ENCODE measurements at regions not wholly inside any gene's neighbourhood (a gene's known extent, or its start where the extent isn't known, plus 50 kb on each side); places are given as distances from the start of the nearest gene placed in this dataset.

- peak overlapping the region; percentile 64 for H3K27ac Mint-ChIP-seq
- no peaks in the 10 kb centered on the region for H3K36me3 Mint-ChIP-seq
- POLR2A ChIA-PET: interaction anchor here (0.6 to 1.7 kb wide), 10 partner anchors 29 to 243 kb away, joined by 3 to 9 read pairs (median 4); no protein-coding TSS in a partner anchor
- no peak for DNase-seq
- intact Hi-C loops (cut with micrococcal nuclease): loop anchor here (1.0 kb wide), 3 partner anchors 23 to 160 kb away; partner anchors contain the start of gene CCND2
- no peaks in the 10 kb centered on the region for H3K9me3 Mint-ChIP-seq
- CTCF ChIA-PET: interaction anchor here (0.6 to 11.0 kb wide), 8 partner anchors 17 to 230 kb away, joined by 3 to 92 read pairs (median 3); no protein-coding TSS in a partner anchor
- peaks cover 15% of the 10 kb centered on the region for H3K27me3 Mint-ChIP-seq
- no peak overlapping the region for H3K4me3 Mint-ChIP-seq
- peaks cover 62% of the 10 kb centered on the region for H3K4me1 Mint-ChIP-seq (ENCODE audit: low read depth)
Measured at GRCh38 chr12:4112734-4113325, 160.7 kb upstream of the CCND2 start.

- ChIA-PET POLR2A (interaction anchor here (0.6 to 1.7 kb wide), 9 partner anchors 34 to 243 kb away, joined by 3 to 9 read pairs (median 4); no protein-coding TSS in a partner anchor), CTCF (interaction anchor here (0.6 to 11.0 kb wide), 7 partner anchors 18 to 175 kb away, joined by 3 to 92 read pairs (median 3); no protein-coding TSS in a partner anchor)
- DNase-seq: peak; percentile 56
- H3K27me3 Mint-ChIP-seq: peaks cover 15% of the 10 kb centered on the region
- H3K4me3 Mint-ChIP-seq: no peak overlapping the region
- H3K9me3 Mint-ChIP-seq: no peaks in the 10 kb centered on the region
- intact Hi-C loops (cut with micrococcal nuclease): loop anchor here (1.0 kb wide), 3 partner anchors 24 to 161 kb away; partner anchors contain the start of gene CCND2
- H3K27ac Mint-ChIP-seq: peak overlapping the region; percentile 64
- H3K4me1 Mint-ChIP-seq (ENCODE audit: low read depth): peaks cover 62% of the 10 kb centered on the region
- H3K36me3 Mint-ChIP-seq: no peaks in the 10 kb centered on the region
Measured at GRCh38 chr12:4112290-4112689, 161.3 kb upstream of the CCND2 start.

GRCh38 chr12:4111010-4111409 is 162.6 kb upstream of the CCND2 start:
- Mint-ChIP-seq H3K4me1 (ENCODE audit: low read depth) (peaks cover 64% of the 10 kb centered on the region), H3K36me3 (no peaks in the 10 kb centered on the region), H3K27ac (no peak overlapping the region), H3K4me3 (no peak overlapping the region), H3K9me3 (no peaks in the 10 kb centered on the region), H3K27me3 (peaks cover 10% of the 10 kb centered on the region)
- intact Hi-C loops (cut with micrococcal nuclease): no loop called here
- DNase-seq: no peak
- ChIA-PET CTCF (interaction anchor here (0.6 to 11.0 kb wide), 3 partner anchors 32 to 202 kb away, joined by 3 to 92 read pairs (median 12); no protein-coding TSS in a partner anchor), POLR2A (no interaction called here)

- POLR2A ChIA-PET: interaction anchor here (1.0 to 1.5 kb wide), 2 partner anchors 33 to 169 kb away, joined by 3 read pairs; no protein-coding TSS in a partner anchor
- H3K4me3 Mint-ChIP-seq: no peak overlapping the region
- H3K9me3 Mint-ChIP-seq: no peaks in the 10 kb centered on the region
Measured at GRCh38 chr12:4109826-4110225, 163.7 kb upstream of the CCND2 start.

GRCh38 chr12:4108803-4109345 is 164.7 kb upstream of the CCND2 start:
- intact Hi-C loops (cut with micrococcal nuclease): no loop called here

More at GRCh38 chr12:4109826-4110225, 163.7 kb upstream of the CCND2 start:
- Mint-ChIP-seq H3K27ac (no peak overlapping the region), H3K27me3 (peaks cover 8% of the 10 kb centered on the region), H3K4me1 (ENCODE audit: low read depth) (peaks cover 53% of the 10 kb centered on the region), H3K36me3 (no peaks in the 10 kb centered on the region)
- CTCF ChIA-PET: interaction anchor here (0.9 to 11.0 kb wide), 3 partner anchors 33 to 223 kb away, joined by 3 to 92 read pairs (median 12); no protein-coding TSS in a partner anchor
- DNase-seq: no peak
- intact Hi-C loops (cut with micrococcal nuclease): no loop called here

GRCh38 chr12:4107911-4108697 is 165.5 kb upstream of the CCND2 start:
- no peak overlapping the region for H3K27ac Mint-ChIP-seq
- no peaks in the 10 kb centered on the region for H3K36me3 Mint-ChIP-seq
- H3K9me3 Mint-ChIP-seq: no peaks in the 10 kb centered on the region
- no peak overlapping the region for H3K4me3 Mint-ChIP-seq
- DNase-seq: no peak
- intact Hi-C loops (cut with micrococcal nuclease): loop anchor here (1.0 to 2.0 kb wide), 6 partner anchors 11 to 213 kb away; partner anchors contain the start of gene TIGAR
- peaks cover 46% of the 10 kb centered on the region for H3K4me1 Mint-ChIP-seq (ENCODE audit: low read depth)
- CTCF ChIA-PET: interaction anchor here (0.6 to 2.9 kb wide), 39 partner anchors 9 to 245 kb away, joined by 3 to 76 read pairs (median 4); partner anchors contain the start of gene CCND2
- POLR2A ChIA-PET: interaction anchor here (0.8 to 2.9 kb wide), 12 partner anchors 9 to 176 kb away, joined by 3 to 18 read pairs (median 4); partner anchors contain the start of gene CCND2
- H3K27me3 Mint-ChIP-seq: peaks cover 8% of the 10 kb centered on the region

More at GRCh38 chr12:4108803-4109345, 164.7 kb upstream of the CCND2 start:
- no peak overlapping the region for H3K4me3 Mint-ChIP-seq
- H3K4me1 Mint-ChIP-seq (ENCODE audit: low read depth): peaks cover 51% of the 10 kb centered on the region
- no peak overlapping the region for H3K27ac Mint-ChIP-seq
- no peaks in the 10 kb centered on the region for H3K36me3 Mint-ChIP-seq
- peaks cover 8% of the 10 kb centered on the region for H3K27me3 Mint-ChIP-seq
- no peak for DNase-seq
- H3K9me3 Mint-ChIP-seq: no peaks in the 10 kb centered on the region
- ChIA-PET CTCF (interaction anchor here (1.3 to 11.0 kb wide), 9 partner anchors 8 to 224 kb away, joined by 3 to 92 read pairs (median 23); no protein-coding TSS in a partner anchor), POLR2A (interaction anchor here (1.9 to 2.9 kb wide), 2 partner anchors 164 to 169 kb away, joined by 9 to 18 read pairs; partner anchors contain the start of gene CCND2)

GRCh38 chr12:4107436-4107878 is 166.1 kb upstream of the CCND2 start:
- H3K4me3 Mint-ChIP-seq: peak overlapping the region; percentile 17
- intact Hi-C loops (cut with micrococcal nuclease): loop anchor here (1.0 to 2.0 kb wide), 6 partner anchors 12 to 214 kb away; partner anchors contain the start of gene TIGAR
- peak; percentile 80 for DNase-seq
- H3K36me3 Mint-ChIP-seq: no peaks in the 10 kb centered on the region
- H3K27me3 Mint-ChIP-seq: peaks cover 8% of the 10 kb centered on the region
- H3K27ac Mint-ChIP-seq: peak overlapping the region; percentile 75
- POLR2A ChIA-PET: interaction anchor here (0.8 to 2.9 kb wide), 12 partner anchors 10 to 176 kb away, joined by 3 to 18 read pairs (median 4); partner anchors contain the start of gene CCND2
- H3K9me3 Mint-ChIP-seq: no peaks in the 10 kb centered on the region
- H3K4me1 Mint-ChIP-seq (ENCODE audit: low read depth): peaks cover 40% of the 10 kb centered on the region
- CTCF ChIA-PET: interaction anchor here (0.6 to 2.9 kb wide), 39 partner anchors 10 to 246 kb away, joined by 3 to 76 read pairs (median 4); partner anchors contain the start of gene CCND2

GRCh38 chr12:4106621-4107020 is 166.9 kb upstream of the CCND2 start:
- no peaks in the 10 kb centered on the region for H3K36me3 Mint-ChIP-seq
- CTCF ChIA-PET: interaction anchor here (0.6 to 2.9 kb wide), 14 partner anchors 10 to 221 kb away, joined by 3 to 76 read pairs (median 12); partner anchors contain the start of gene CCND2
- DNase-seq: peak; percentile 33
- POLR2A ChIA-PET: interaction anchor here (1.7 to 2.9 kb wide), 2 partner anchors 164 to 171 kb away, joined by 10 to 18 read pairs; no protein-coding TSS in a partner anchor
- intact Hi-C loops (cut with micrococcal nuclease): loop anchor here (1.0 to 2.0 kb wide), 6 partner anchors 13 to 215 kb away; partner anchors contain the start of gene TIGAR
- peaks cover 31% of the 10 kb centered on the region for H3K4me1 Mint-ChIP-seq (ENCODE audit: low read depth)
- peak overlapping the region; percentile 43 for H3K27ac Mint-ChIP-seq
- H3K27me3 Mint-ChIP-seq: peaks cover 7% of the 10 kb centered on the region
- H3K4me3 Mint-ChIP-seq: peak overlapping the region; percentile 28
- H3K9me3 Mint-ChIP-seq: no peaks in the 10 kb centered on the region

- ChIA-PET CTCF (interaction anchor here (1.5 kb wide), 1 partner anchor 173 kb away, joined by 7 read pairs; no protein-coding TSS in a partner anchor), POLR2A (interaction anchor here (0.6 kb wide), 1 partner anchor 60 kb away, joined by 6 read pairs; no protein-coding TSS in a partner anchor)
- intact Hi-C loops (cut with micrococcal nuclease): no loop called here
- no peak overlapping the region for H3K4me3 Mint-ChIP-seq
- no peaks in the 10 kb centered on the region for H3K9me3 Mint-ChIP-seq
- DNase-seq: no peak
- peaks cover 25% of the 10 kb centered on the region for H3K4me1 Mint-ChIP-seq (ENCODE audit: low read depth)
- H3K27me3 Mint-ChIP-seq: no peaks in the 10 kb centered on the region
- H3K36me3 Mint-ChIP-seq: no peaks in the 10 kb centered on the region
- H3K27ac Mint-ChIP-seq: no peak overlapping the region
Measured at GRCh38 chr12:4104722-4105244, 168.8 kb upstream of the CCND2 start.

- H3K9me3 Mint-ChIP-seq: no peaks in the 10 kb centered on the region
- CTCF ChIA-PET: interaction anchor here (1.2 kb wide), 1 partner anchor 178 kb away, joined by 4 read pairs; no protein-coding TSS in a partner anchor
Measured at GRCh38 chr12:4099276-4099675, 174.3 kb upstream of the CCND2 start.

More at GRCh38 chr12:4099276-4099675, 174.3 kb upstream of the CCND2 start:
- POLR2A ChIA-PET: no interaction called here
- no peak for DNase-seq
- peaks cover 6% of the 10 kb centered on the region for H3K4me1 Mint-ChIP-seq (ENCODE audit: low read depth)
- no peak overlapping the region for H3K4me3 Mint-ChIP-seq
- H3K27me3 Mint-ChIP-seq: no peaks in the 10 kb centered on the region
- intact Hi-C loops (cut with micrococcal nuclease): no loop called here
- no peaks in the 10 kb centered on the region for H3K36me3 Mint-ChIP-seq
- no peak overlapping the region for H3K27ac Mint-ChIP-seq
